Activated CD4-positive, alpha-beta T cell treated with anti-CD3 and anti-CD28 coated beads, Interleukin-2, amount 10 ng/mL, durations not matched to agents 7 days and 5 days (primary cell): ENCODE measurements at regions not wholly inside any gene's neighbourhood (a gene's known extent, or its start where the extent isn't known, plus 50 kb on each side); places are given as distances from the start of the nearest gene placed in this dataset.

Experiments
- CTCF ChIA-PET: fragments of 350-600 bp; sonication (Branson Sonifier 250); formaldehyde crosslinking; loops from one replicate; lab custom pipeline; 2021; ENCODE audit warnings: antibody characterized with exemption; lab: Charles Lee
- POLR2A ChIA-PET: fragments of 350-600 bp; sonication (Branson Sonifier 250); formaldehyde crosslinking; loops from one replicate; lab custom pipeline; 2021; ENCODE audit warnings: antibody characterized with exemption; lab: Charles Lee
- DNase-seq: peaks from one replicate; pipeline ENCODE4 v3.0.0-alpha.2; 2020
- H3K27ac Mint-ChIP-seq: one replicate; pipeline ENCODE4 v1.8.0; 2021; ENCODE audit warnings: mild to moderate bottlenecking, moderate library complexity, mixed read lengths
- H3K27me3 Mint-ChIP-seq: one replicate; pipeline ENCODE4 v1.8.0; 2021; ENCODE audit warnings: mixed read lengths
- H3K36me3 Mint-ChIP-seq: one replicate; pipeline ENCODE4 v1.8.0; 2021; ENCODE audit warnings: low read depth, mixed read lengths
- H3K4me1 Mint-ChIP-seq: one replicate; pipeline ENCODE4 v1.8.0; 2021; ENCODE audit warnings: mixed read lengths
- H3K4me3 Mint-ChIP-seq: one replicate; pipeline ENCODE4 v1.8.0; 2021; ENCODE audit warnings: mild to moderate bottlenecking, moderate library complexity, mixed read lengths
- H3K9me3 Mint-ChIP-seq: one replicate; pipeline ENCODE4 v1.8.0; 2021; ENCODE audit warnings: mixed read lengths

DNA sequence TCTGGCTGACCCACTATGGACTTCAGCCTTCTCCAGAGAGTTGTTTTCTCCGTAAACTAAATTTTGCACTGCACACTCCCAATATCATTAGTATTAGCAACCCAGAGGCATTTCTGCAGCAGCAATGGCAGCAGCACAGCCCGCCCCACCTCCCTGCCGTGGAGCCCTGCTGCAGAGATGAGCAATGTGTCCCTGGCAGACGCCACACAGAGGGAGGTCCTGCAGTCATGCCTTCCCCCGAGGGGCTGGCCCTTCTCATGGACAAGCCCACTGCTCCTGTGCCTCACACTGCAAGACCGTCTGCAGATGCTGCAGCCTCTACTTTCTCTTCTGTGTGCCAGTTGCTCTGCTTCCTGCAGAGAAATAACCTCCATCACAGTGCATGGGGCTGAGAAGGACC lies 393.4 kb upstream of the MKI67 start:
- ChIA-PET POLR2A (no interaction called here), CTCF (interaction anchor here (0.6 kb wide), 1 partner anchor 301 kb away, joined by 3 read pairs; no protein-coding TSS in a partner anchor)
- H3K27me3 Mint-ChIP-seq, result no peaks in the 10 kb centered on the region
- DNase-seq, result no peak
- H3K4me3 Mint-ChIP-seq, result no peak overlapping the region
- no peaks in the 10 kb centered on the region for H3K4me1 Mint-ChIP-seq
- H3K36me3 Mint-ChIP-seq, result no peaks in the 10 kb centered on the region
- no peaks in the 10 kb centered on the region for H3K9me3 Mint-ChIP-seq
- no peak overlapping the region for H3K27ac Mint-ChIP-seq

DNA sequence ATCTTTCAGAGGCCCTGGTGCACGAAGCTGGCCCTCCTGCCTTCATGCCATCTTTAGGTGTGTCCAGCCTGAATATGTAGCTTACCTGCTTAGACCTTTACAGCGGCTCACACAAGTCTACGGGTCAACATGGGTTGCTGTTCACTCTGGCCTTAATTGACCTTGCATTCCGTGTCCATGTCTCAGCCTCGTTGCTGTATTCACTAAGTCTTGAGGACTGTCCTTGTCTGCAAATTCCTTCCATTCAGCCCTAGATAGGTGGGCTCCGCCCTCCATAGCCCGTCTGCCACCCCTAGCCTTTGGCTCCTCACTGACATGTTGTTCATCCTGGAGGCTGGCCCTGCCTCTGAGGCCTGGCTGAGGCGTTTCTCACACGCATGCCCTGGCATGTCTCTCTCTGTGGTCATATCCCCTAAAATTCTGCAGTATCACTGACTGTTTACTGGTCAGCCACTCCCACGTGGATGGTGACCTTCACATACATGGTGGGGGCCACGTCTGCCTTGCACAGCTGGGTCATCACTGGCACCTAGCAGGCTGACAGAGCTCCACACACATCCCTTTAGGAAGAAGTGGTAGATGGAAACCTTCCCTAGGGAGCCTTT lies 394.1 kb upstream of the MKI67 start:
- Mint-ChIP-seq H3K27ac (no peak overlapping the region), H3K9me3 (no peaks in the 10 kb centered on the region), H3K36me3 (no peaks in the 10 kb centered on the region), H3K4me3 (no peak overlapping the region), H3K27me3 (no peaks in the 10 kb centered on the region), H3K4me1 (no peaks in the 10 kb centered on the region)
- CTCF ChIA-PET, result interaction anchor here (0.6 to 0.7 kb wide), 2 partner anchors 73 to 301 kb away, joined by 3 to 5 read pairs; no protein-coding TSS in a partner anchor
- POLR2A ChIA-PET, result no interaction called here
- DNase-seq, result no peak

DNA sequence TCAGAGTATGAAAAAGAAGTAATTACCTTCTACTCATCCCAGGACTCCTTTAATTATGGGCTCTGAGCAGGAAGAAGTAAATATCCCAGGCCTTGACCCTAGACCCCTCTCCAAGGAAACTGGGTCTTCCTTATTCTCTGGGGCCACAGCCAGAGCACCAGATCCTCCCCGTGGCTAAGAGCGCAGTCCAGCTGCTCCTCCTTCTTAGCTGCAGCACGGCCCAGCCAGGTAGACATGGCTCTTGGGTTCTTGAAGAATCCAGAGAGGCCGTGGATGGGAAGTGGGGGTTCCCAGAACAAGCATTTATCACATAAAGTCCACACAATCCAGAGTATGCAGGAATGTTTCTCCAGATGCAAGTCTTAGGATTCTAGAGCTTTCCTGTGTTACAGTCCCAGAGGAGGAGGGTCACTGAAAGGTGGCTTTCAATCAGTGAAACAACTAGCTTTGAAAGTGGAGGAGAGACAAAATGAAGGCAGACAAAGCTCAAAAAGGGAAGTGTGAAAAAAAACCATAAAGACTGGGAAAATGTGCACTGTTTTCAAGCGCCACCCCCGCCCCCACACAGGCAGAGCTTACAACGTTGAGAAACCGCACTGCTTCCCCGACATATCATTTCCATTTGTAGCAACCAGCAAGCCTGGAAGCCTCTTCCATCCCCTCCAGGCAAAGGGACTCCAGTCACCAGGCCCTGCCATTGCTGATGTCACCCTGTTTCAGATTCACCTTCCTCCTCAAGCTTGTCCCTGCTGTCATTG lies 396.5 kb upstream of the MKI67 start:
- DNase-seq, result no peak
- no peaks in the 10 kb centered on the region for H3K36me3 Mint-ChIP-seq
- H3K9me3 Mint-ChIP-seq, result no peaks in the 10 kb centered on the region
- ChIA-PET POLR2A (no interaction called here), CTCF (interaction anchor here (0.5 to 0.9 kb wide), 2 partner anchors 8 to 438 kb away, joined by 3 read pairs; no protein-coding TSS in a partner anchor)
- no peaks in the 10 kb centered on the region for H3K4me1 Mint-ChIP-seq
- H3K4me3 Mint-ChIP-seq, result no peak overlapping the region
- H3K27ac Mint-ChIP-seq, result no peak overlapping the region
- no peaks in the 10 kb centered on the region for H3K27me3 Mint-ChIP-seq

DNA sequence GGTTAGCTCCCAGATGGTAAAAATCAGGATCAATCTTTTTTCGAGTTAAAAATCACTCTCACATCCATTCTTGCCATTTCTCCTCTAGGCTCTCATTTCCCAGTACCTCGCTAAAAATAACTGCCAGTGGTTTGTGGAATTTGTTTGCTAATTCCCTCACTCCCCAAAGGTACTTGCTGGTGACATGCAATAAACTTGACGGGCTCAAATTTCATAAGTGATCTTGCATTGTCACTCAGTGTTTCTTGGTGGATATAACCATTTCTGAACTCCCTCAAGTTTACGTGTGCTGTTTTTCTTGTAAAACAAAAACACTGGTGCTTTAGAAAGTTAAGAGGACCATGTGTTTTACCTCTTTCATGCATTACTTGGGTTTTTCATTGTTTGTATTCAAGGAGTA lies 399.2 kb upstream of the MKI67 start:
- CTCF ChIA-PET, result no interaction called here
- H3K27me3 Mint-ChIP-seq, result no peaks in the 10 kb centered on the region
- no peaks in the 10 kb centered on the region for H3K4me1 Mint-ChIP-seq
- no peak for DNase-seq
- POLR2A ChIA-PET, result no interaction called here
- no peaks in the 10 kb centered on the region for H3K9me3 Mint-ChIP-seq
- H3K27ac Mint-ChIP-seq, result no peak overlapping the region
- no peak overlapping the region for H3K4me3 Mint-ChIP-seq
- H3K36me3 Mint-ChIP-seq, result no peaks in the 10 kb centered on the region

GRCh38 chr10:128525936-128526335 lies 399.7 kb upstream of the MKI67 start:
- Mint-ChIP-seq H3K27ac (no peak overlapping the region), H3K9me3 (no peaks in the 10 kb centered on the region), H3K27me3 (no peaks in the 10 kb centered on the region), H3K4me1 (no peaks in the 10 kb centered on the region), H3K36me3 (no peaks in the 10 kb centered on the region), H3K4me3 (no peak overlapping the region)
- DNase-seq, result no peak
- ChIA-PET CTCF (no interaction called here), POLR2A (no interaction called here)

- Mint-ChIP-seq H3K4me1 (no peaks in the 10 kb centered on the region), H3K9me3 (no peaks in the 10 kb centered on the region), H3K27me3 (peaks cover 1% of the 10 kb centered on the region), H3K4me3 (no peak overlapping the region), H3K27ac (no peak overlapping the region), H3K36me3 (no peaks in the 10 kb centered on the region)
- ChIA-PET POLR2A (no interaction called here), CTCF (interaction anchor here (0.7 kb wide), 1 partner anchor 21 kb away, joined by 3 read pairs; no protein-coding TSS in a partner anchor)
- no peak for DNase-seq
These were observed 400.7 kb upstream of the MKI67 start for GRCh38 chr10:128526791-128527375.

DNA sequence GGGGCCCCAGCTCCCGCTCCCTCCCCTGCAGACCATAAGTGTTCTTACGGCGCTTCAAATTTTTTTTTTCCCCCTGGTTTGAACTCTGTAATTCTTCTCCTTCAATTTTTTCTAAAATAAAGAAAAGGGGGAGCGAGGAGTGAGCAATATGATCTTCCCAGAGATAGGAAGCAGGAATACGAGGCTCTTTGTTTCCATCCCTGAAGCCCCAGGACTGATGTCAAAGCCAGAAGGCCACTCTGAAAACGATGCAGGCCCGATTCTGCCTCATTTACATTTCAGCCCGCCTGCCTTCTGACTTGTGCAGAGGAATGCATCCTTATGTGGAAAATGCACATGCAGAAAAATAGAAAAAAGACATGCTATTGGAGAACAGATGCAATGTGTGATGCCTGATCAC lies 401.5 kb upstream of the MKI67 start:
- H3K27me3 Mint-ChIP-seq, result peaks cover 2% of the 10 kb centered on the region
- H3K4me3 Mint-ChIP-seq, result no peak overlapping the region
- CTCF ChIA-PET, result interaction anchor here (0.7 kb wide), 1 partner anchor 22 kb away, joined by 3 read pairs; no protein-coding TSS in a partner anchor
- no peak overlapping the region for H3K27ac Mint-ChIP-seq
- no peak for DNase-seq
- POLR2A ChIA-PET, result no interaction called here
- H3K4me1 Mint-ChIP-seq, result no peaks in the 10 kb centered on the region
- H3K9me3 Mint-ChIP-seq, result no peaks in the 10 kb centered on the region
- no peaks in the 10 kb centered on the region for H3K36me3 Mint-ChIP-seq

GRCh38 chr10:128528167-128528566 lies 401.9 kb upstream of the MKI67 start:
- Mint-ChIP-seq H3K4me3 (no peak overlapping the region), H3K36me3 (no peaks in the 10 kb centered on the region), H3K27me3 (peaks cover 2% of the 10 kb centered on the region), H3K27ac (no peak overlapping the region), H3K9me3 (no peaks in the 10 kb centered on the region), H3K4me1 (no peaks in the 10 kb centered on the region)
- DNase-seq, result no peak
- CTCF ChIA-PET, result no interaction called here
- POLR2A ChIA-PET, result no interaction called here

DNA sequence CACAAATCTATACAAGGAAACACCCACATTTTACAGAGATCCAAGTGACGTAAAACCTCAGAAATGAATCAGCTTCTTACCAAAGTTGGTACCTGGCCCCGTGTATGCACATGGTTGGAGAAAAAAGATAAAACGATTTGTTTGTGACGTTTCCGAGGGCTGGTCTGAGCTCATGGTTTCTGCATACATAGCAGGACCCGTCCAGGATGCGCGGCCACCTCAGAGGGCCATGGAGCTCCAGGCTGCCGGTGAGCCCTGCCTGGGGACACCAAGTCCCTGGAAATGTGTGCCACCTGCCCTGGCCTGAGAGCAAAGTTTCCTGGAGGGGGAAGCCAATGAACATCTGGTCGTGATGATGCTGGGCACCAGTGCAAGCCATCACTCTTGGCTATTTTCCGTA lies 402.6 kb upstream of the MKI67 start:
- DNase-seq, result no peak
- ChIA-PET CTCF (no interaction called here), POLR2A (no interaction called here)
- H3K4me1 Mint-ChIP-seq, result no peaks in the 10 kb centered on the region
- H3K4me3 Mint-ChIP-seq, result no peak overlapping the region
- H3K27ac Mint-ChIP-seq, result no peak overlapping the region
- H3K9me3 Mint-ChIP-seq, result no peaks in the 10 kb centered on the region
- no peaks in the 10 kb centered on the region for H3K36me3 Mint-ChIP-seq
- peaks cover 2% of the 10 kb centered on the region for H3K27me3 Mint-ChIP-seq

DNA sequence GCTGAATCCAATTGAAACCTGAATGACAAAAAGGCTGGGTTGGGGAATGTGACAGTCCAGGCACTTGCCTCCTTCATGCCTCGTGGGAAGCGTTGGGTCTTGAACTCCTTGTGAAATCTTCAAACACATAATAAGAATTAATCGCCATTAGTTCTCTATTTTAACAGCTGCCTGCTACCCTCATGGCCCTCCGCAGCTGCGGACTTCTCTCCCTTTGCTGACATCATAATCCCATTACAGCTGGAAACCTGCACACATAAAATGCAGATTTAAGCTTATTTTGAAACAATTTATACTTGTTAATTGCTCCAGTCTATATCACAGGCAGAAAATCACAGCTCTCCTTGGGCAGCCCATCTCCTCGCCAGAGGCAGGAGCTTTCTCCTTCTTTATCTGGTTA lies 403.0 kb upstream of the MKI67 start:
- CTCF ChIA-PET, result no interaction called here

GRCh38 chr10:128530301-128530700 lies 404.1 kb upstream of the MKI67 start:
- Mint-ChIP-seq H3K27ac (no peak overlapping the region), H3K4me1 (no peaks in the 10 kb centered on the region), H3K9me3 (no peaks in the 10 kb centered on the region), H3K36me3 (no peaks in the 10 kb centered on the region), H3K27me3 (peaks cover 2% of the 10 kb centered on the region), H3K4me3 (no peak overlapping the region)
- ChIA-PET POLR2A (no interaction called here), CTCF (no interaction called here)
- no peak for DNase-seq

More for the DNA sequence above, 403.0 kb upstream of the MKI67 start:
- DNase-seq, result no peak
- Mint-ChIP-seq H3K4me3 (no peak overlapping the region), H3K27ac (no peak overlapping the region), H3K27me3 (peaks cover 2% of the 10 kb centered on the region), H3K4me1 (no peaks in the 10 kb centered on the region), H3K9me3 (no peaks in the 10 kb centered on the region), H3K36me3 (no peaks in the 10 kb centered on the region)
- POLR2A ChIA-PET, result no interaction called here

GRCh38 chr10:128530946-128531345 lies 404.7 kb upstream of the MKI67 start:
- no peaks in the 10 kb centered on the region for H3K9me3 Mint-ChIP-seq
- no peak overlapping the region for H3K4me3 Mint-ChIP-seq
- CTCF ChIA-PET, result interaction anchor here (1.0 kb wide), 1 partner anchor 8 kb away, joined by 3 read pairs; no protein-coding TSS in a partner anchor
- no peak for DNase-seq
- no peaks in the 10 kb centered on the region for H3K36me3 Mint-ChIP-seq
- POLR2A ChIA-PET, result no interaction called here
- no peak overlapping the region for H3K27ac Mint-ChIP-seq
- peaks cover 3% of the 10 kb centered on the region for H3K27me3 Mint-ChIP-seq
- H3K4me1 Mint-ChIP-seq, result no peaks in the 10 kb centered on the region

DNA sequence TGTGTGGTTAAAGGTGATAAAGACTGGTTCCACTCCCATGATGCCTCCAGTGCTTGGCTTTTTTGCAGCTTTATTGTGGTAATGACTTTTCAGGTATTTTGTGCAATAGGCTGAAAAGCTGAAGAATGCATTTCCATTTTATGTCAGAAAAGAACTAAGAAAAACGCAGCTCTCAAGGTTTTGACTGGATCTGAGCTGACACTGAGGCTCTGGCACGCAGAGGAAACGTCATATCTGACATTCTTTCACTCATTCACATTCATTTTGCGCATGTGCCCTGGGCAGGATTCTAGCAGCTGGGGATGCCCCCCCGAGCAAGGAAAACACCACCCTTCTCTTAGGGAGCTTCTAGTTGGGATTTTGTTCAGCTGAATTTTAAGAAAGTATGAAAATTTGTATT lies 408.5 kb upstream of the MKI67 start:
- Mint-ChIP-seq H3K4me3 (no peak overlapping the region), H3K9me3 (no peaks in the 10 kb centered on the region), H3K36me3 (no peaks in the 10 kb centered on the region), H3K4me1 (no peaks in the 10 kb centered on the region), H3K27me3 (peaks cover 27% of the 10 kb centered on the region), H3K27ac (no peak overlapping the region)
- ChIA-PET CTCF (no interaction called here), POLR2A (no interaction called here)
- no peak for DNase-seq
